Keratinocyte (primary cell): ENCODE measurements at regions not wholly inside any gene's neighbourhood (a gene's known extent, or its start where the extent isn't known, plus 50 kb on each side); places are given as distances from the start of the nearest gene placed in this dataset.

Source experiments
- DNase-seq: peaks from one replicate; pipeline ENCODE4 v3.0.0-alpha.2; 2011; ENCODE audit warnings: low read depth, missing footprints, low spot score
- FAIRE-seq: peaks from 2 replicates; lab custom pipeline; 2011; peaks lifted over from hg19 to GRCh38; lab: Jason Lieb, UNC
- H2AFZ ChIP-seq: 2 replicates; pipeline ENCODE4 v1.6.0; 2012; ENCODE audit warnings: low read length, control low read depth, inconsistent platforms; ENCODE audit not compliant: control insufficient read depth
- H3K27ac ChIP-seq: 2 replicates; pipeline ENCODE4 v1.5.1; 2011; ENCODE audit warnings: low read length; ENCODE audit not compliant: control insufficient read depth, insufficient read depth
- H3K27me3 ChIP-seq: 3 replicates; pipeline ENCODE4 v1.6.0; 2011; ENCODE audit warnings: low read length; ENCODE audit not compliant: control insufficient read depth, insufficient read depth; ENCODE audit errors: extremely low read depth
- H3K36me3 ChIP-seq, 2 experiments: 2 replicates in 1 of 2; 3 replicates in 1 of 2; pipeline ENCODE4 v1.5.1; 2011; ENCODE audit warnings: low read length in 2 of 2, mild to moderate bottlenecking in 1 of 2; ENCODE audit not compliant: control insufficient read depth in 2 of 2, insufficient read depth in 2 of 2; ENCODE audit errors: extremely low read depth in 1 of 2
- H3K4me1 ChIP-seq: 3 replicates; pipeline ENCODE4 v1.5.1; 2011; ENCODE audit warnings: low read length; ENCODE audit not compliant: control insufficient read depth, insufficient read depth; ENCODE audit errors: extremely low read depth
- H3K4me2 ChIP-seq: 3 replicates; pipeline ENCODE4 v1.6.0; 2011; ENCODE audit warnings: low read depth, low read length; ENCODE audit not compliant: control insufficient read depth, insufficient read depth; ENCODE audit errors: extremely low read depth
- H3K4me3 ChIP-seq, 3 experiments: fragments of 200-600 bp in 1 of 3; sonication (generic) in 1 of 3; 2 replicates in 2 of 3; 3 replicates in 1 of 3; pipeline ENCODE4 v1.5.1; 2011 to 2016; ENCODE audit warnings: low read length in 3 of 3, mild to moderate bottlenecking in 3 of 3, control low read depth in 2 of 3, inconsistent platforms in 1 of 3, low read depth in 1 of 3, mixed read lengths in 1 of 3, mixed run types in 1 of 3, moderate library complexity in 1 of 3; ENCODE audit not compliant: control insufficient read depth in 2 of 3, insufficient read depth in 2 of 3; ENCODE audit errors: extremely low read depth in 1 of 3
- H3K79me2 ChIP-seq: 2 replicates; pipeline ENCODE4 v1.6.0; 2012; ENCODE audit warnings: low read length; ENCODE audit not compliant: control insufficient read depth, insufficient read depth
- H3K9ac ChIP-seq: 3 replicates; pipeline ENCODE4 v1.6.0; 2011; ENCODE audit warnings: low read length; ENCODE audit not compliant: control insufficient read depth, insufficient read depth; ENCODE audit errors: extremely low read depth
- H3K9me1 ChIP-seq: 3 replicates; pipeline ENCODE4 v1.6.0; 2011; ENCODE audit warnings: low read length; ENCODE audit not compliant: control insufficient read depth, insufficient read depth; ENCODE audit errors: extremely low read depth
- H3K9me3 ChIP-seq: 2 replicates; pipeline ENCODE4 v1.5.1; 2012; ENCODE audit warnings: low read depth, low read length; ENCODE audit not compliant: control insufficient read depth
- H4K20me1 ChIP-seq: 3 replicates; pipeline ENCODE4 v1.6.0; 2011; ENCODE audit warnings: low read length; ENCODE audit not compliant: control insufficient read depth, insufficient read depth; ENCODE audit errors: extremely low read depth
- CTCF ChIP-seq, 3 experiments: IDR thresholded peaks in 1 of 3; conservative IDR thresholded peaks in 1 of 3; optimal IDR thresholded peaks in 1 of 3; 2 replicates in 2 of 3; 3 replicates in 1 of 3; pipeline versions ENCODE3 to v1.5.1; 2011; ENCODE audit warnings: low read length in 3 of 3, mild to moderate bottlenecking in 3 of 3, moderate library complexity in 2 of 3, control low read depth in 1 of 3, inconsistent platforms in 1 of 3; ENCODE audit not compliant: insufficient read depth in 2 of 3; ENCODE audit errors: extremely low read depth in 1 of 3
- EZH2 ChIP-seq: IDR thresholded peaks from one replicate; pipeline ENCODE4 v1.6.1; 2012; ENCODE audit warnings: inconsistent platforms, mild to moderate bottlenecking, low read length, moderate library complexity
- dilution Hi-C: fragments of 300-500 bp; cut with MboI; formaldehyde crosslinking; loops from one replicate; pipeline ENCODE4 v1.7.0; 2020; ENCODE audit warnings: low sequenced_read_pairs; ENCODE audit not compliant: extremely low pct_ligation_motif_present

DNA sequence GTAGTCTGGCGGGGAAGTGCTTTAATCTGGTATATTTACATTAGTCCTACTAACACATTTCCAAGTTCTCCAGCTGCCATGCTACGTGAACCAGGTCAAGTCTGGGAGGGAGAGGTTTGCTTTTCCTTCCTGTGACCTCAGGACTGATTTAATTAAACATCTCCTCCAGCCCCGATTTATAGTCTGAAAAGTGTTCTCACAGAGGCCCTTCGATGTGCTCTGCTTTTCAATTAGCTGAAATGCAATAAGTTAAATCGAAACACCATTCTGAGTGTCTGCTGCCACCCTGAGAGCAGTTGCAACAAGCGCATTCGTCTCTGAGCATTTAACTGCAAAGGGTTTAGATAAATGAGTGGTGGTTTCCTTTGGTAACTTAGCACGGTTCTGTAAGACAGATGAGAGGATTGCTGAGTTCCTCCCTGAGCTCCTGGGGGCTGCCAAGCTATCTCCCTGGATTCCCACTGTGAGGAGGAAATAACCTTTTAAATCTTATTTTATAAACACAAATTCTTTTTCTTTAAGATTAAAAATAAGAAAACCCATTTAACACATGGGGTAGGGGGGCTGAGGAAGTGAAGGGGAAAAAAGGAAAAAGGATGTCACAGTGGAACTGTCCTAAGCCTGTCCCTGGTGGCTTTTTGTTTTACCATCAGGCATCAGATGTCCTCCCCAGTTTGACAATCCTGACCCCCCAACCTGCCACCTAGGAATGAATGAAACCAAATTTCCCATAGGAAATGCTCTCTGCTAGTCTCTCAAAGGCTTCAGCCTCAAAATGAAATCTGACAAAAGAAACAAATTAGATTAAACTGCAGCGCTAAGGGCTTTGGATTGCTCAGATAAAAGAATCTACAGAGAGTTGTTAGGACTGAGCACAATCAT, 56.5 kb upstream of the CREB1 start:
- no peaks in the 10 kb centered on the region for H3K9me3 ChIP-seq
- peak overlapping the region; percentile 33 for H3K4me2 ChIP-seq
- H3K27ac ChIP-seq = peak overlapping the region; percentile 15
- H3K27me3 ChIP-seq = no peaks in the 10 kb centered on the region
- H3K9ac ChIP-seq = peak overlapping the region; percentile 11
- no peaks in the 10 kb centered on the region for H3K36me3 ChIP-seq
- no peaks in the 10 kb centered on the region for H3K9me1 ChIP-seq
- H3K4me3 ChIP-seq = no peak overlapping the region
- TF ChIP-seq CTCF (optimal IDR thresholded peaks at IDR 0.05 in 1 of 3, IDR thresholded peaks at IDR 0.05 in 1 of 3, conservative IDR thresholded peaks at IDR 0.05 in 1 of 3; ENCODE audit: extremely low read depth in 1 of 3, insufficient read depth in 2 of 3, low read length in 3 of 3) (peak; percentile 71 to 92 (median 90)), EZH2 (no peak)
- no peaks in the 10 kb centered on the region for H3K79me2 ChIP-seq
- DNase-seq (no peak), FAIRE-seq (peak; percentile 85)
- dilution Hi-C loops = no loop called here
- no peaks in the 10 kb centered on the region for H4K20me1 ChIP-seq
- no peak overlapping the region for H2AFZ ChIP-seq
- H3K4me1 ChIP-seq = peaks cover 18% of the 10 kb centered on the region

DNA sequence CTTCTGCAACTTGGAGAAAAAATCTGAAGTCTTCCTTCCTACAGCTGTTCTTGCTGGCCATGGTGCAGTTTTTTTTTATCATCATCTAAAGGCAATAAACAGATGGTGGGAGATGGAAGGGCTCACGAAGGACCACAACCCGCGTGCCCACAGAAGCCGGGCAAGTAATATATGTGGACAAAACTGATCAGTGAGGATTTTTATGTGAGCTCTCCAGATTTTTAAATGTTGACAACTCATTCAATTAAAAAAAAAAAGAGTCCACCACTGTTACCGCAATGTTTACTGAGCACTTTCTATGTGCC, 55.9 kb upstream of the CREB1 start:
- FAIRE-seq = no peak
- Histone ChIP-seq H3K36me3 (no peaks in the 10 kb centered on the region), H2AFZ (no peak overlapping the region), H3K9me1 (no peaks in the 10 kb centered on the region), H3K9me3 (no peaks in the 10 kb centered on the region), H3K27ac (no peak overlapping the region), H3K4me1 (peaks cover 18% of the 10 kb centered on the region), H3K9ac (no peak overlapping the region), H3K79me2 (no peaks in the 10 kb centered on the region), H3K4me2 (no peak overlapping the region), H3K27me3 (no peaks in the 10 kb centered on the region), H3K4me3 (no peak overlapping the region), H4K20me1 (no peaks in the 10 kb centered on the region)
- TF ChIP-seq CTCF (optimal IDR thresholded peaks at IDR 0.05 in 1 of 3, IDR thresholded peaks at IDR 0.05 in 1 of 3, conservative IDR thresholded peaks at IDR 0.05 in 1 of 3; ENCODE audit: extremely low read depth in 1 of 3, insufficient read depth in 2 of 3, low read length in 3 of 3) = no peak
- TF ChIP-seq EZH2 = no peak
- DNase-seq = no peak
- dilution Hi-C loops = no loop called here
